GM18519 (cell line): ENCODE measurements at regions not wholly inside any gene's neighbourhood (a gene's known extent, or its start where the extent isn't known, plus 50 kb on each side); places are given as distances from the start of the nearest gene placed in this dataset.

Source experiments
- ATAC-seq: cut with Tn5 transposase; IDR thresholded peaks from one replicate; pipeline ENCODE4 v1.9.1; 2021; ENCODE audit warnings: mild to moderate bottlenecking, moderate library complexity; ENCODE audit not compliant: unreplicated experiment, low FRiP score

DNA sequence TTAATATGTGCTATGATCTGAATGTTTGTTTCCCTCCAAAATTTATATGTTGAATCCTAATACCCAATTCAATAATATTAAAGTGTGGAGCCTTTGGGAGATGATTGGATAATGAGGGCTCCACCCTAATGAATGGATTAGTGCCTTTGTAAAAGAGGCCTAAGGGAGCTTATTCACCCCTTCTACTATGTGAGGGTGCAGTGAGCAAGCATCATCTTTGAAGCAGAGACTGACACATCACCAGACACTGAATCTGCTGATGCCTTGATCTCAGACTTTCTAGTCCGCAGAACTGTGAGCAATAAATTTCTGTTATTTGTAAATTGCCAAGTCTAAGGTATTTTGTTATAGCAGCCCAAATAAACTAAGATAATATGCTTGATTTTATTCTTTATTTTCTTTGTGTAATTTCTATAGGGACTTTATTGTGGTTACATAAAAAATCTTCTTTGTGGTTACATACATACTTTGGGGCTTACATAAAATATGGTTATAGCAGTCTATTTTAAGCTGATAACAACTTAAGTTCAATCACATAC lies 131.1 kb upstream of the SLC38A2 start:
- ATAC-seq = no peak

DNA sequence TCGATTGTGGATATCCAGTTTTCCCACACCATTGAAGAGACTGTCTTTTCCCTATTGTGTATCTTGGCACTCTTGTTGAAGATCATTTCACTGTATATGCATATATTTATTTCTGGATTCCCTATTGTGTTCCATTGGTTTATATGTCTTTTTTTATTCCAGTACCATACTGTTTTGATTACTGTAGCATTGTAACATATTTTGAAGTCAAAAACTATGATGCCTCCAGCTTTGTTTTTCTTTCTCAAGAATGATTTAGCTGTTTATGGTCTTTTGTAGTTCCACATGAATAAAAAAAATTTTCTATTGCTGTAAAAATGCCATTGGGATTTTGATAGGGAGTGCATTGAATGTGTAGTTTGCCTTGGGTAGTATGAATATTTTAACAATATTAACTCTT lies 128.1 kb upstream of the SLC38A2 start:
- ATAC-seq = no peak

DNA sequence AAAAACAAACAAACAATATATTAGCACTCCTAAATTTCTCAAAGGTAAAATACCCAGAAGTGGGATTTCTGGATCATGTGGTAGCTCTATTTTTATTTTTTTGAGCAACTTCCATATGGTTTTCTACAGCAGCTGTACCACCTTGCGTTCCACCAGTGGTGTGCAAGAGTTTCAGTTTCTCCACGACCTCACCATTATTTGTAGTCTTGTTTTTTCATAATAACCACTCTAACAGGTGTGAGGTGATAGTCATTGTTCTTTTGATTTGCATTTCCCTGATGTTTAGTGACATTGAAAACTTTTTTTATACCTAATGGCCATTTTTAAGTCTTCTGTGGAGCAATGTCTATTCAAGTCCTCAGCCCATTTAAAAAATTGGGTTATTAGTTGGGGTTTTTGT lies 127.3 kb upstream of the SLC38A2 start:
- ATAC-seq = peak; percentile 46

DNA sequence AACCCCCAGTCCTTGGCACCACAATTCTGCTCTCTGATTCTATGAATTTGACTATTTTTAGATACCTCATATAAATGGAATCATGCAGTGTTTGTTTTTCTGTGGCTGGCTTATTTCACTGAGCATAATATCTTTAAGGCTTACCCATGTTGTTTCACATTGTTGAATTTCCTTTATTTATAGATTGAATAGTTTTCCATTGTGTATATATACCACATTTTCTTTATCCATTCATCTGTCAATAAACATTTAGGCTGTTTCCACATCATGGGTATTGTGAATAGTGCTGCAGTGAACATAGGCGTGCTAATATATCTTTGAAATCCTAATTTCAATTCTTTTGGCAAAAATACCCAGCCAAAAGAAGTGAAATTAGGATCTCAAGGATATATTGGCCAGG lies 126.7 kb upstream of the SLC38A2 start:
- no peak for ATAC-seq

DNA sequence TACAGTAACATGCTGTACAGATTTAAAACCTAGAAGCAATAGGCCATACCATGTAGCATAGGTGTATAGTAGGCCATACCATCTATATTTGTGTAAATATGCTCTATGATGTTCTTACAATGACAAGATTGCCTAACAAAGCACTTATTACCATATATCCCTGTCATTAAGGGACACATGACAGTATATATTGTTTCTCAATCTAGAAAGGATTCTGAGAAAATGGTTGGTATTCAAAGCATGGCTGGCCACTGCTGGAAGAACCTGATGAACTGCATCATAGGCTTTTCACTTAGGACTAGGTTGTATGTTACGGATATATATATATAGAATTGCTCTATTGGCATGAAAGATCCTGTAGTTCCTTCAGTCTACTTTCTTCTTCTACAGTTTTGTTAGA lies 125.2 kb upstream of the SLC38A2 start:
- no peak for ATAC-seq

DNA sequence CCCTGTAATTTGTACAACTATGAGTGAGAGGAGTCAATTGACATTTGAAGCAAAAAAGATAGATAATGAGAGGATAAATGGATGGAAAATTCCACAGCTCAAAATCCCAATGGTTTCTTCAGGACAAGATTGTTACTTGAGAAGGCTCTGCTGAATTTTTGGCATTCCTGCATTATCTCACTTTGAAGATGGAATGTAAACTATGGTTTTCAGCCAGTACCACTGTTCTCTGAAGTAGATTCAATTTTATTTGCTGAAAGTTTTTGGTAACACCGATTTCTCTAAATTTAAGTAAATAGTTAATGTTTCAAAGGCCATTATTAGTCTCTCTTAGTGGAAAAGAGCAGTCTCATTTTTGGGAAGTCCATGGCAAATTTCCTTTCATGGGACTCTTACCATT lies 121.9 kb upstream of the SLC38A2 start:
- no peak for ATAC-seq

DNA sequence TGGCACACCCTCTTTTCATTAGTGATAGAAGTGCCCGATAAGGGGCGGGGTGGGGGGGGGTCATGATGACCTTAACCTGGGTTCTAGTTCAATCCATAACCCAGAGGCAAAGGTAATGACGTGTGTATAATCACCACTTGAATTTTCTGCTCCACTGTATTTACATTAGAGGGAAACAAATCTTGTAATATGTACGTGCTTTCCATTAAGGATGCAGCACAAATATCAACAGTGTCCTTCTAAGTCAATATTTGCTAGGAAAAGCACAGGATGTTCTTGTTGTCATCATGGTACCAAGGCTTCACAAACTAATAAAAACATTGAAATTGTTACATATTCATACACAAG lies 121.2 kb upstream of the SLC38A2 start:
- ATAC-seq = no peak

DNA sequence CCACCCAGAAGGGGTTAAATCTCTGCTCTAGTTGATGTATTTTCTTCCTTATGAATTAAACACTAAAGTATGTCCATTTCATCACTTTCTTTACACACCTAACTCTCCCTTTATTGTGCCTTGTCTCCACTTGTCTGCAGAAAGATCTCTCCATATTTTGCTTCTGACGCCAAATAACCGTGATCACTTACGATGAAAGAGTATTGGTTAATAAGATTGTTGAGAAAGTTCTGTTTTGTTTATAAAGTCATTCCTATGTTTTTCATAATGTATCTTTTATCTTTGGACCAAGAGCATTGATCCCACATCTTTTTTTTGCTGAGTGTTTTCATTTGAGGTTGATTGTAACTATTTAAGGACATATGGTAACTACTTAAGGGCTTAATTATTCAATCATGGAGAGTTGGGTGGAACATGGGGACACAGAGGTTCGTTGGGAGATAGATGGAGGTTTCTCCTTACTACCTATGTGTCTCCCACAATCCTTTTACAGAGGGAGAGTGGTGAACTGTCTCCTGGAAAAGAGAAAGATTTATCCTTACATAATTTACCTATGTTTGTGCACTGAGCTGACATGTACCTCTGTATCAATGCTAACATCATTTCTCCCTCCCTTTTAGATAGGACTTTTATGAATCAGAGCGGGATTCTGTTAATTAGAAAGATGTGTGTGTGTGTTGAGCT lies 120.7 kb upstream of the SLC38A2 start:
- no peak for ATAC-seq

DNA sequence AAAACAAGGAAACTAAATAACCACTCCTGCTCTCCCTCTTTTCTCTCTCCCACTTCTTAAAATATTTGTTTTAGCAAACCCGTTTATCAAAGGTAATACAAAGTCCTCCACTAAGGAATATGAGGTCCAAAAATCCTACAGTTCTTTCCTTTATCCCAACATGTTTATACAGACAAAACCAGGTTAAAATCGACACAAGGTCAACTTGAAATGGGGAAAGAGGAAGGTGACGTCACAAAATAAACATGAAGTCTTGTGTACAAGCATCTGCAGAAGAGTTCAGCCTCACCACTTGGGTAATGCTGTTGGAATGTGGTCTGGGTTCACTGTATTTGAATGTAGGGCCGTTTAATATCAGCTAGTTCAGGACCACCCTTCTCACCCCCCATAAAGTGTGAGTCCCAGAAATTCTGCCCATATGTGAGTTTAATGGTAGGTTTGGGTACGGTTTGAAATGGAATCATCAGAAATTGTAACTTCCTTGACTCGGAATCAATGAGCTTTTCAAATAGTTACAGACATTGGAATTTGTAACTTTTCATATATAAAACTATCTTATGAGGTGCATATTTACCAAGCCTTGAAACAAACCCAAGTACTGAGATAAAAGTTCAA lies 120.0 kb upstream of the SLC38A2 start:
- no peak for ATAC-seq

DNA sequence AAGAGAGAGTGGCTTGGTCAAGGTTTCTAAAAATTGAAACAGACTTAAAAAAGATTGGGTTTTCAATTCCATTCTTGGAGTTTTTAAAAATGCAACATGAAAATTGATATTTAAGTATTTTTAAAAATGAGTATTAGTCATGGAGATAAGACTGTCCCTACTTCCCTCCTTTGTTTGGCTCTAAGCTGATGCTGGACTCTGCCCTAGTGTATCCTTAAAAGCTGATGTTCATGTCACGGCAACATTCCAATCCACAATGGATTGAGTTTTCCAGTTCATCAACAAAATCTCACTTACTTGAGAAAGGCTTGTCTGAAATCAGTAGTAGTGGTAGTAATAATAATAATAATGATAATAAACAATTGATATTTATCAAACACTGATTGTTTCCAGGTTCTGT lies 119.0 kb upstream of the SLC38A2 start:
- ATAC-seq = no peak

DNA sequence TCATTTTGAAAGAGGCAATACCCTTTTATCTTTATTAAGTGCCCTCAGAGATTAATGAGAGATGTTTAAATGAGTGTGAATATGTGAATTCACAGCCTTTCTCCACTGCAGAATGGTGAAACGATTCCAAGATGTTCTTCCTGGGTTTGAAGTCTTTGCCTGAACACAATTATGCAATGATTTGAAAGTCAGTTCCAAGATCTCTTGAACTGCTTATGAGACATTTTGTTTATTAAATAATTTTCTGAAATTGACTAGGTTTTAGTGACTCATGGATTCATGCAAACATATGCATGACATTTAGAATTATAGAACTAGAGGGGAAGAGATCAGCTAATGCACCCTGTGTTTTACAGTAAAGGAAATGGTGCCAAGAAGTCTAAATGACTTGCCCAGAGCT lies 118.1 kb upstream of the SLC38A2 start:
- ATAC-seq = no peak

DNA sequence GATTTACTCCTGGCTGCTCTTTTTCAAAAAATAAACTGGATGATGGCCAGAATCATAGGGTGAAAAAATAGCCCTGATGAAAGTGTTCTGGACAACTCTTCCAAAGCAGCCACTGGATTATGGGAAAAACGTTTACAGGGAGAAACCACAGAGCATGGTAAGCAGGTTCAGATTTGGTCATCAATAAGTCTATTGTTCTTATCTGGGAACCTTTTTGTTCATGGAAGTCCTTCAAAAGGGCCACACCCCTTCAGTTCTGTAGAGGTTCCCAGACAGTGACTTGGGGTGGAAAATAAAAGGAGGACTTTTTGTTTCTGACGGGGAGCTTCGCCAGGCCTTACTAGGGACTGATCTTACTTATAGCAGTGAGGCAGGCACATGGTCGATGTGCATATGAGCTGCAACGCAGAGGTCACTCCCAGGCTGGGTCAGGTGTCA lies 117.4 kb upstream of the SLC38A2 start:
- no peak for ATAC-seq

DNA sequence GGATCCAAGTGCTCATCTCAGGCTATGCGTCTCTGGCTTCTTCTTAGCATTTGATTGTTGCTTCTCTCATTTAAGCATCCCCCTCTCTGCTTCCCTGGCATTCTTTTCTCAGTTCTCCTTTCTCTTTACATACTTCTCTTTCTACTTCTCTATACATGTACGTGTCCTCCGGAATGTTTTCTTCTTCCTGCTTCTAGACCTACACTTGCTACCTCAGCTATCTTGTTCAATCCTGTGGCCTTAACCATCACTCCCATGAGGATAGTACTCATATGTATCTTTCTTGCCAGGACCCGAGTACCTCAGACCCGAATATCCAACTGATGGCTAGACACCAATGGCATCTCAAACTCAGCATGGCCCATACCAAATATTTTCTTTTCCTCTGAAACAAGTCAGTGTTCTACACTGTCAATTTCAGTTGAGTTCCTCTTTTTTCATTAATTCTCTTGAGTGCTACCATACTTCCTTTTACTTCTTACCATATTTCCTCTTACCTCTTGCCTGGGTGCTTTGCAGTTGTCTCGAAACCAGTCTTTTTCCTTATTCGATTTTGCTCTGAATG lies 115.1 kb upstream of the SLC38A2 start:
- no peak for ATAC-seq

DNA sequence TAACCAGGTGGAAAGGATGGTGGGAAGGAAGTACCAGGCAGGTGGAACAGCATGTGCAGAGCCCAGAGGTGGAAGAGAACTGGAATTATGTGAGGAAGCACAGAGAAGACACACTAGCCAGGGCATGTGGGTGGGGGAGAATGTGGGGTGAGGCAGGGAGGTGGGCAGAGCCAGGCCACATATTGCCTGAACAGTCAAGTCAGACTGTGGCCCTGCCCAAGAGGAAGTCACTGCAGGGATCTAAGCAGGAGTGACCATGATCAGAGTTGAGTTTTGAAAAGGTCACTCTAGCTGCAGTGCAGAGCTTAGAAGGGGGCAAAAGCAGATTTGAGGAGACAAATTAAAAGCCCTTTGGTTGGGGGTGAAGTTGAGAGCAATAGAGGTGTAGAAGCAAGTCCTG lies 114.0 kb upstream of the SLC38A2 start:
- no peak for ATAC-seq

DNA sequence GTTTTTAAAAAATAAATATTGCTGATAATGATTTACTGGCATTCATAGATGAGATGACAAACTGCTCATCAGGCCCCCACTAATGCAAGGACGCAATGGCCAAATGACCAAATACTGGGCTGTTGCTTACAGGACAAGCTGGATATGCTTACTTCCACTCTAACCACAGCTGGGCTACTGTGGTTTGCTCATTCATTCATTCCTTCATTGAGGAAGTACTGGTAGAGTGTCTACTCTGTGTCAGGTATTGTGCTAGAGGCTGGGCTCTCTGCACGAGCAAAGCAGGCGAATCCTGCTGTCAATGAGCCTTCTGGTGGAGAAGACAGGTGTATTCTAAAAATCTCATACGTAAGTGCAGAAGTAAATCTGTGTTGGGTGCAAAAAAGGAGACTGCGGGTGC lies 113.3 kb upstream of the SLC38A2 start:
- no peak for ATAC-seq

DNA sequence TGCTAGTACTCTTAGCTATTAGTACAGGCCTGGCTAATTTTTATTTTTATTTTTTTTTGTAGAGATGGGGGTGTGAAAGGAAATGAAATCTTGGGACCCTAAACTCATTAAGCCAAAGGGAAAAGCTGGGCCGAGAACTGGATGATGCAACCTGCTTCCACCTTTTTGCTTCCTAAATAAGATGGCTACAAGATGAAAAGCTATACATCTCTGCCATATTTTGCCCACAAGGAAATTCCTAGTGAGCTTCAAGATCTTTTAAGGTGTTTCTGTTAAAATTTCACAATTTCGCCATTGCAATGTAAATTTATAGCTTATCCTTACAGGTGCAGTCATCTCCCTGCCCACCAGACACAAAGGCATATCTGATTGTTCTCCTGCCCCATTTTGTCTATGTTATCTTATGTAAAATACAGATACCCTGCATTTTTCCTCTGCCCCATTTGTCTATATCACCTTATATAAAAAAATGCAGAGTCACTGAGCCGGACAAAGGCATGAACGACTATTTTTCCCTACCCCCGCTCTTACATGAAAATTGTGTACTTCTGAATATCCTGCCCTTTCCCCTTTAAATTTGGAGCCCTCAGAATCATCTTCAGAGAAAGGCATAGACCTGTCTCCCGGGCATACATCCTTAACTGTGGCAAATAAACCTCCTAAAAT lies 112.0 kb upstream of the SLC38A2 start:
- ATAC-seq = no peak

DNA sequence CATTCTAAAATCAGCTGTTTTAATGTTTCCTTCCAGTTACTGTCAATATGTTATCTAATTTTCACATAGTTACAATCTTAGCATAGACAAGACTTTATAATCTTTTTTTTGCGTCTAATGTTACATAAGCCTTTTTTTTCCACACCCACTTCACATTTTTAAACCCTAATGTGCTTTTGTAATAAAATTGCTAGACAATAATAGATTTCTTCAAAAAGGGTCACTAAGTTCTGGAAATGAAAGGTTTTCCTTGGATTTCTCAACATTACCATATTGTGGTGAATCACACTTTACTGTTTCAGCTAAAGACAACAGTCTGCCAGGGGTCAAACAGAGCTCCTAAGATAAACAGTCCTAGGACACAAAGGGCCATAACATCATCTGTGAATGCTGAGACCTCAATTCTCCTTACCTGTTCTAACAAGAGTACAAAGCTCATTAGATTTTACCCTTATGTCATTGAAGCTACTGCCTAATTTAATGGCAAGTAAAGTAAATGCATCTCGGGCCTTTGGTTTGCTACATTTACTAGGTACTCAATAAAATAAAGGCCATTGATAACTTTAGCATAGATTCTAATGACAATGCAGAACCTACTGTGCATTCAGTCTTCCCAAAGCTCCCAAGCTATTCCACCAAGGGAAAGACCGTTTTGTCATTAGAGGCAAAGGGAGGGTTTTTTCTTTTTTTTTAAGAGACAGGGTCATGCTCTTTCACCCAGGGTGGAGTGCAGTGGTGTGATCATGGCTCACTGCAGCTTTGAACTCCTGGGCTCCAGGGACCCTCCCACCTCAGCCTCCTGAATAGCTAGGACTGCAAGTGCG lies 111.2 kb upstream of the SLC38A2 start:
- no peak for ATAC-seq

DNA sequence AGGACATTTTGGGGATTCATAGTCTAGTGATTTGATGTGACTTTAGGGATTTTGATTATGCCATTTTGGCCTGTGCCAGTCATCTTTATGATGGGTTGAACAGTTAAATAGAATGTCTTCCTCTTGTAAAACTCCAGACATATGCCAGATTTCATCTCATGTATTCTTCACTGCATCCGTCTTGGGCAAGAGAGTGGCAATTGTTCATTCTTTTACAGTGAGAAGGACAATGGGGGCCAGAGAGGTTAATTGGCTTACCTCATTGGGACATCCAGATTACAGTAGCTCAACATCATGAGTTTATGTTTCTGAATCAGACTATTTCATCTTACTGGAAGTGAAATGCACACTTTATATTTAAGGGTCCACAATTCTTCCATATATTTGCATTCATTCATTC lies 108.2 kb upstream of the SLC38A2 start:
- ATAC-seq = no peak

DNA sequence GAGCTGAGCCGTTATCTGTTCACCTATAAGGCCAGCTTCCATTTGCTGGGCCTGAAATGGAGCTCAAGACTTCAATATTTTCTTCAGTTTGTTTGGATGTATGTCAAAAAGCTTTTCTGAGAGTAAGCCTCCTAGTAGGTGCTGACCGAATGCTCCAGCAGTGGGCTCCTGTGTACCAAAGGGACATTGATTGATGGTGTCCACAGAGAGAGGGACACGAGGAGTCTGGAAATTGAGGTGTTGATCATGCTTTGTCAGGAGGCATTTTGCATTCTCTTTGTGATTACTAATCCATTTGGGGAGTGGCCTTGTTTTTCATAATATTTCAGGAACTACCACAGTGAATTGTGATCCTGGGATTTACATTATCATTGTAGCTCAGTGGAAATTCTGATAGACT lies 107.7 kb upstream of the SLC38A2 start:
- no peak for ATAC-seq

DNA sequence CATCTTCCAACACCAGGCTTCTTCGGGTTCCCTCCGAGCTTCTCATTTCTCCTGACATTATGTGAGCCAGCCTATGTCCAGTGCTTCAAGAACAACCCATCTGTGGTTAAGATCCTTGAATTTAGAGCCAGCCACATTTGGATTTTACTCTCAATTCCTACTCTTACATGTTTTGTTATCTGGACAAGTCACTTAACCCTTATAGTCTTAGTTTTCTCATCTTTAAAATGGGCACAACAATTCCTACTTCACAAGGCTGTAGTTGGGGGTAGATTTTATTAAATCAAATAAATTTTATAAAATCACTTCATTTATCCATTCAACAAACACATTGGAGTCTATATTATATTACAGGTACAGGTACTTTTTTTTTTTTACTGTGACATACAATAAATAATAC lies 105.5 kb upstream of the SLC38A2 start:
- ATAC-seq = no peak

DNA sequence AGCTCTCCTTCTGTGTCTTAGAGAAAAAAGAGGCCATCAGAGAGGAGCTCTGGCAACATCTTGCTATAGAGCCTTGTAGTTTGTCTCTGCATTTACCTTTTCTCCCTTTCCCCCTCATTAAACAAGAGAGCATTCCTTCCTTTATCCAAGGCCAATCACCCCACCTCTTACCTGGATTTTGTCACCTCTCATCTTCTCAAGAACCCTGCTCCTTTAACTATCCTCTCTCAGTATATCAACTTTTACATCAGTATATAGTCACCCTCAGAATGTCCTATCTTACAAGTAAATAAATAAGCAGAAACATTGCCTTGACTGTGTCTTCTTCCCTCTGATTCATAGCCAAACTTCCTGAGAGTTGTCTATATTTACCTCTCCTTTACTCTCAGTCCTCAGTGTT lies 105.0 kb upstream of the SLC38A2 start:
- no peak for ATAC-seq
